HEK293 (cell line): ENCODE measurements at regions not wholly inside any gene's neighbourhood (a gene's known extent, or its start where the extent isn't known, plus 50 kb on each side); places are given as distances from the start of the nearest gene placed in this dataset.

Experiments used
- CTCF ChIA-PET: fragments of 350-600 bp; formaldehyde crosslinking; extraction: SDS; loops from one replicate; lab custom pipeline; 2021; ENCODE audit warnings: antibody characterized with exemption; lab: Yijun Ruan, JAX
- POLR2A ChIA-PET: fragments of 300-600 bp; formaldehyde crosslinking; extraction: SDS; loops from one replicate; lab custom pipeline; 2020; ENCODE audit warnings: antibody characterized with exemption, inconsistent platforms; lab: Yijun Ruan, JAX
- H3K27ac ChIP-seq: fragments of 200-500 bp; sonication (Bioruptor generic); 2 replicates; pipeline ENCODE4 v1.5.1; 2014; ENCODE audit warnings: low read depth, low read length, control low read depth, inconsistent platforms; ENCODE audit errors: extremely low read depth
- H3K36me3 ChIP-seq, 2 experiments: fragments of 200-500 bp in 1 of 2; sonication (Bioruptor generic) in 1 of 2; 1 replicate in 1 of 2; 2 replicates in 1 of 2; pipeline ENCODE4 v1.5.1; 2014 to 2017; ENCODE audit warnings: inconsistent platforms in 2 of 2, low read length in 2 of 2; ENCODE audit not compliant: control insufficient read depth in 2 of 2, insufficient read depth in 1 of 2
- H3K4me1 ChIP-seq: fragments of 200-500 bp; sonication (Bioruptor generic); 2 replicates; pipeline ENCODE4 v1.5.1; 2014; ENCODE audit warnings: mild to moderate bottlenecking, low read length, inconsistent platforms; ENCODE audit not compliant: control insufficient read depth, insufficient read depth
- H3K4me3 ChIP-seq: 2 replicates; pipeline ENCODE4 v1.5.1; 2011; ENCODE audit warnings: low read depth, mild to moderate bottlenecking, control low read depth, low read length, moderate library complexity
- H3K9me3 ChIP-seq: fragments of 200-500 bp; sonication (Bioruptor generic); 2 replicates; pipeline ENCODE4 v1.5.1; 2014; ENCODE audit warnings: low read depth, low read length, inconsistent platforms; ENCODE audit not compliant: control insufficient read depth, insufficient read depth
- HOXD13 ChIP-seq: sonication (generic); formaldehyde crosslinking; IDR thresholded peaks from 2 replicates; pipeline ENCODE4 v1.8.0; 2022; ENCODE audit warnings: missing genetic modification reagents, borderline replicate concordance
- KLF1 ChIP-seq: fragments of 450-650 bp; formaldehyde crosslinking; IDR thresholded peaks from 2 replicates; pipeline ENCODE4 v1.5.1; 2016; ENCODE audit warnings: missing biosample characterization, missing genetic modification characterization
- PRDM1 ChIP-seq: fragments of 450-650 bp; formaldehyde crosslinking; IDR thresholded peaks from 2 replicates; pipeline ENCODE4; 2016; ENCODE audit warnings: missing biosample characterization, missing genetic modification characterization
- TSHZ1 ChIP-seq: fragments of 450-650 bp; formaldehyde crosslinking; IDR thresholded peaks from 2 replicates; pipeline ENCODE4 v1.5.1; 2016; ENCODE audit warnings: missing biosample characterization, missing genetic modification characterization, borderline replicate concordance
- ZBTB49 ChIP-seq: fragments of 450-650 bp; formaldehyde crosslinking; IDR thresholded peaks from 2 replicates; pipeline ENCODE4 v1.5.1; 2016; ENCODE audit warnings: missing biosample characterization, missing genetic modification characterization, low read depth
- ZNF112 ChIP-seq: fragments of 450-650 bp; formaldehyde crosslinking; IDR thresholded peaks from 2 replicates; pipeline ENCODE4 v1.5.0; 2017; ENCODE audit warnings: missing biosample characterization, missing genetic modification characterization
- ZNF157 ChIP-seq: fragments of 450-650 bp; formaldehyde crosslinking; IDR thresholded peaks from 2 replicates; pipeline ENCODE4 v1.5.1; 2016; ENCODE audit warnings: missing biosample characterization, missing genetic modification characterization
- ZNF174 ChIP-seq: fragments of 450-650 bp; formaldehyde crosslinking; IDR thresholded peaks from 2 replicates; pipeline ENCODE4 v1.5.0; 2017; ENCODE audit warnings: missing biosample characterization, mild to moderate bottlenecking, missing genetic modification characterization
- ZNF341 ChIP-seq: fragments of 450-650 bp; formaldehyde crosslinking; IDR thresholded peaks from 2 replicates; pipeline ENCODE4; 2016; ENCODE audit warnings: low read depth, missing biosample characterization, missing genetic modification characterization
- ZNF394 ChIP-seq: fragments of 450-650 bp; formaldehyde crosslinking; IDR thresholded peaks from 2 replicates; pipeline ENCODE4 v1.5.1; 2016; ENCODE audit warnings: missing biosample characterization, missing genetic modification characterization, mild to moderate bottlenecking, moderate library complexity, borderline replicate concordance
- ZNF449 ChIP-seq: fragments of 450-650 bp; formaldehyde crosslinking; IDR thresholded peaks from 2 replicates; pipeline ENCODE4 v1.5.1; 2017; ENCODE audit warnings: missing biosample characterization, mild to moderate bottlenecking, missing genetic modification characterization, moderate library complexity
- ZNF513 ChIP-seq: fragments of 450-650 bp; IDR thresholded peaks from 2 replicates; pipeline ENCODE4 v1.5.1; 2018; ENCODE audit warnings: missing biosample characterization, missing genetic modification characterization
- ZNF544 ChIP-seq: fragments of 450-650 bp; formaldehyde crosslinking; IDR thresholded peaks from 2 replicates; pipeline ENCODE4 v1.5.0; 2017; ENCODE audit warnings: missing biosample characterization, missing genetic modification characterization
- ZNF580 ChIP-seq: fragments of 450-650 bp; formaldehyde crosslinking; IDR thresholded peaks from 2 replicates; pipeline ENCODE4 v1.5.1; 2016; ENCODE audit warnings: missing biosample characterization, missing genetic modification characterization
- ZNF768 ChIP-seq: fragments of 450-650 bp; formaldehyde crosslinking; IDR thresholded peaks from 2 replicates; pipeline ENCODE4 v1.5.1; 2018; ENCODE audit warnings: missing biosample characterization, mild to moderate bottlenecking, missing genetic modification characterization
- ZNF837 ChIP-seq: fragments of 450-650 bp; formaldehyde crosslinking; IDR thresholded peaks from 2 replicates; pipeline ENCODE4 v1.5.1; 2016; ENCODE audit warnings: missing biosample characterization, missing genetic modification characterization
- ZNF843 ChIP-seq: fragments of 450-650 bp; formaldehyde crosslinking; IDR thresholded peaks from 2 replicates; pipeline ENCODE4 v1.5.1; 2016; ENCODE audit warnings: missing biosample characterization, missing genetic modification characterization
- ZSCAN30 ChIP-seq: fragments of 450-650 bp; IDR thresholded peaks from 2 replicates; pipeline ENCODE4 v1.5.1; 2018; ENCODE audit warnings: missing biosample characterization, mild to moderate bottlenecking, missing genetic modification characterization, moderate library complexity

- no peak overlapping the region for H3K27ac ChIP-seq
- POLR2A ChIA-PET = no interaction called here
- no peak overlapping the region for H3K4me3 ChIP-seq
Measured at GRCh38 chr3:40976241-40976640, 223.1 kb upstream of the CTNNB1 start.

GRCh38 chr3:40978442-40978841, 220.9 kb upstream of the CTNNB1 start:
- Histone ChIP-seq H3K4me1 (no peaks in the 10 kb centered on the region), H3K27ac (no peak overlapping the region), H3K4me3 (no peak overlapping the region), H3K9me3 (no peaks in the 10 kb centered on the region), H3K36me3 (no peaks in the 10 kb centered on the region)
- no peak for TF ChIP-seq ZSCAN30 (tag by site-specific recombination)
- TF ChIP-seq ZNF837 (tag by site-specific recombination) = no peak
- no peak for TF ChIP-seq ZNF449 (tag by site-specific recombination)
- no peak for TF ChIP-seq PRDM1 (tag by site-specific recombination)
- TF ChIP-seq ZNF513 (tag by site-specific recombination) = no peak
- TF ChIP-seq ZNF843 (tag by site-specific recombination) = no peak
- TF ChIP-seq ZNF174 (tag by site-specific recombination) = no peak
- no peak for TF ChIP-seq ZNF544 (tag by site-specific recombination)
- TF ChIP-seq ZNF580 (tag by site-specific recombination) = no peak
- no peak for TF ChIP-seq ZNF112
- no peak for TF ChIP-seq TSHZ1
- TF ChIP-seq ZNF157 (tag by site-specific recombination) = no peak
- no peak for TF ChIP-seq KLF1 (tag by site-specific recombination)
- CTCF ChIA-PET = no interaction called here
- POLR2A ChIA-PET = no interaction called here

More at GRCh38 chr3:40976241-40976640, 223.1 kb upstream of the CTNNB1 start:
- H3K4me1 ChIP-seq = no peaks in the 10 kb centered on the region
- no peaks in the 10 kb centered on the region for H3K9me3 ChIP-seq
- CTCF ChIA-PET = no interaction called here
- no peak for TF ChIP-seq HOXD13 (CRISPR knock-in tag)
- TF ChIP-seq ZBTB49 (tag by site-specific recombination) = no peak
- no peak for TF ChIP-seq ZNF394
- no peak for TF ChIP-seq ZNF341 (tag by site-specific recombination)
- TF ChIP-seq ZNF768 = no peak
- no peaks in the 10 kb centered on the region for H3K36me3 ChIP-seq
